ENCODE measurements at regions not wholly inside any gene's neighbourhood (a gene's known extent, or its start where the extent isn't known, plus 50 kb on each side); places are given as distances from the start of the nearest gene placed in this dataset.
"Not testable (repeated sequence)": the region's sequence is repeated elsewhere in the genome, so short reads cannot be mapped to it uniquely, and the experiment has no call there.

- no peak for DNase-seq
Measured at GRCh38 chr11:25327656-25328055, 830.8 kb downstream of the LUZP2 start.

GRCh38 chr11:25339281-25339680 lies 842.4 kb downstream of the LUZP2 start:
- no peak for DNase-seq

GRCh38 chr11:25349537-25349936 lies 852.7 kb downstream of the LUZP2 start:
- DNase-seq = no peak

DNA sequence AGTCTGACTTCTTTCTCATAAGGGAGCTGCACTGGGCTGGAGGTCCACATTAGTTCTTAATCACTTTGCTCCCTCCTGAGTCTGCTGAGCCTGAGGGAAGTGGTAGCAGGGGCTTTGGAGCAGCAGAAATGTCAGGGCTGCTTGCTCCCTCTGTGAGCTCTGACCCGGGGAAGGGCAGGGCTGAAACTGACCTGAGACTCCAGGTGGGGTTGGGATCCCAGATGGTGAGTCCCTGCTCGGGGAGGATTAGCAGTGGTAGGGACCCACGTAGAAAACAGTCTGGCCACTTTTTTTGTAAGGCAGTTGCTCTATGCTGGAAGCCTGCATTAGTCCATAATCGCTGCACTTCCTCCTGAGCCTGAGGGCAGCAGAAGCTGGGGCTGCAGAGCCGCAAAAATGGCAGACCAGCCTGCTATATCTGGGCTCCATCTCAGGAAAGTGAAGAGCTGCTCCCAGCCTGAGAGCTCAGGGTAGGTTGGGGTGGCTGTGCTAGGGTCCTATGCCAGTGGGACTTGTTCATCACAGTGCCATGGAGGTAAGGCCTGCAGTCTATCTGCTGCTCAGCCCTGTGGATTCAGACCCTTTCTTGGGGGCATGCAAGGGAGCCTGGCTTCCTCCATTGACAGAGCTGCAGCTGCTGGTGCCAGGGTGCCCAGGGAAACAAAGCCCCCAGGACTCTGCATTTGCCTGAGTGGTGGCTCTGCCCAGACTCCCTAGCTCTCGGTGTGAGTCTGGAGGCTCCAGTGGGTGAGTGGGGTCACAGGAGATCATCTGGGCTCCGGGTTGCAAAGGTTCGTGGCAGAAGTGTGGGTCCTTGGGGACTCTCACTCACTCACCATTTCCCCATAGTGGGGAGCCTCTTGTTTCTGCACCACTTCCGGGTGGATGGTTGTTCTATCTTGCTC lies 854.3 kb downstream of the LUZP2 start:
- DNase-seq = no peak

GRCh38 chr11:25357133-25357532 lies 860.3 kb downstream of the LUZP2 start:
- DNase-seq = no peak

DNA sequence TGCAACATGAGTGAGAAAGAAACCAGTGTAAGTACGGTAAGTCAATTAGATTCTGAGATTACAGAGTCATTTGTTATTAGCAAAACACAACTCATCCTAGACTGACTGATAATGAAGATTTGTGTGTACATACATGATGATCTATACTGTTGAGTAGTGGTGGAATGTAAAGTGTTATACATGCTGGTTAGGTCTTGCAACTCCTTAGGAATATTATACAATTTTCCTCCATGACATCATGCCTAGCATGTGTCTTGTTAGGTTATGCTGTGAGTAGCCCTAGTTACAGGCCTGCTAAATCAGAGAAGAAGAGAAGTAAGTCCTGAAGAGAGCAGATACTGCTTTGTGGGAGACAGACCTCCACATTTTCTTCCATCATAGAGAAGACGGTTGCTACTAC lies 880.6 kb downstream of the LUZP2 start:
- DNase-seq = no peak

DNA sequence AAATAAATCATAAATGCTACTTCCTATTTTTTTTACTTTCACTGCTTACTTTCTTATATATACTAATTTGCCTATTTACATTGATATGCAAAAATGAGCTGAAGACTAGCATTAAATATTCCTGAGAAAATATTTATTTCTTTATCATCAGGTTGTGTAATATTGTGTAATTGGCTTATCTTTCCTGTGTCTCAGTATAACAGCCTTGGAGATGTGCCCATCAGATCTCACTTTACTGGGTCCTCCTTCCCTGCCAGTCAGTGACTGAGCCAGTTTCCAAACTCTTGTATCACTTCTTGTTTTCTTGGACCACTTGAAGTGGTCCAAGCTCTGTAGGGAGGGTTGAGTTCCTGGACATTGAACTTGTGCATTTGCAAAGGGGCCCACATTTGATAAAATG lies 900.0 kb downstream of the LUZP2 start:
- DNase-seq = no peak

DNA sequence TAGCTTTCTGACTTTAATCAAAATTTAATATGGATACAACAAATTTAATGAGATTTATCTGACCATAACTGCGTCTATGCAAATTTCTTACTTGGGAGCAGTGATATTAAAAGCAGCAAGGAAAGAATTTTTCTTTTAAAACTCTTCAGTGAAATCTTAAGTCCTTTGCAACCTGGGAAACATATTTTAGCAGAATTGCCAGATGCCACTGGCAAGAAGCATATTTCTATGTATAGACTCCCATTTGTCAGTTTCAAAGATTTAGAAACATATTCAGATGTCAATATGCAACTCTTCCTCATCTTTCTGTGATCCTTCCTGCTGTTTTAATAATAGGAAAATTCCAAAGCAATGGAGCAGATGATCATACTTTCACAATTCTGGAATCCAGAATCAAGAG lies 911.3 kb downstream of the LUZP2 start:
- no peak for DNase-seq

DNA sequence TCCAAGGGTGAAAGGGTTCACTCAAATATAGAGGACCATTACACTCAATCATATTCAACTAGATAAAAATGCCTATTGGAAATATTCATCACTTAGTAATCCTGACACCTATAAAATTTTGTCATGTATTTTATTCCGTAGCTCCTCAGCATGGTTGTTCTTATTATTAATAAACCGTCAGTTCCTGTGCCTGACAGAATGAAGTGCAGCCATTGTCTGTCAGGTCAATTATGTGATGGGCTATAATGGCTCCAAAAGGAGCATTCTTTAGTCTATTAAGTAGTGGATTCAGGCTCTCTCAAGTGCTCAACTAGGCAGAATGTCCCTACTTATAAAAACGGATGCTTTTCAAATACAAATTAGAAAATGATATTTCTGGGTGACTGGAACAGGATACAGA lies 916.1 kb upstream of the ANO3 start:
- no peak for DNase-seq

GRCh38 chr11:25423436-25424199 lies 908.3 kb upstream of the ANO3 start:
- DNase-seq = no peak

- DNase-seq = no peak
Measured at GRCh38 chr11:25432376-25432775, 899.6 kb upstream of the ANO3 start.

GRCh38 chr11:25435197-25435596 lies 896.7 kb upstream of the ANO3 start:
- no peak for DNase-seq

- DNase-seq = no peak
Measured at GRCh38 chr11:25436326-25436725, 895.6 kb upstream of the ANO3 start.

DNA sequence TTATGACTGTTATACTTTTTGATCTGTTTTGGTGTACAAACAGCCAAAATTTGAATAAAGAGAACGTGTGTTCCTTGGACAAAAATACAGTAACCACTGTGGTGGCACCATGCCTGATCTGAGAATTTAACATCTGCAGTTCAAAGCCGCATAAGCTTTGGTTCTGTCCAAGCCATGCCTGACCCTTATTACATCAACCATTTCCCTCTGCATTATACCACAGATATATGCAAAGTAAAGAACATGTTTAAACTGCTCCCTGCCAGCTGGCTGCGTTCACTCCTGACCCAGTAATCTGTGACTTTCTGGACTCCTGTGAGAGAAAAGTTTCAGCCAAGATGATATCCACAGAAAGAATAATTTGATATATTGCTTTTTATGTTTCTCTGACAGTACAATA lies 890.5 kb upstream of the ANO3 start:
- DNase-seq = no peak

DNA sequence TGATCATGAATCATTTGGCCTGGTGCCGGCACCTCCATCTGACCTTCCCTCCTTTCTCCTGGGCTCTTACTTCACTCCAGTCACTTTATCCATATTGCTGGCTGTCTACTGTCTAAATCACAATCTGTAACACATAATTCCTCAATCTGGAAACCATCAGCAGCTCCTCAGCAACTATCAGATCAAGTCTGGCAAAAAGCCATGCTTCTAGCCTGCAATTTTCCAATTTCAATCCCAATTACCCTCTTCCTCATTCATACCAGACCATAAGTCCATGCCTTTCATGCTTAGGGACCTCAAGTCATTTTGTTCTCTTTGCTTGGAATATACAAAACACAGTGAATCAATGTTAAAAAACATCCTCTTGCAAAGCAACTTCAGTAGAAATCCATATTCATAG lies 882.8 kb upstream of the ANO3 start:
- DNase-seq = no peak

- DNase-seq = no peak
Measured at GRCh38 chr11:25453471-25453870, 878.5 kb upstream of the ANO3 start.

- no peak for DNase-seq
Measured at GRCh38 chr11:25456211-25456610, 875.7 kb upstream of the ANO3 start.

DNA sequence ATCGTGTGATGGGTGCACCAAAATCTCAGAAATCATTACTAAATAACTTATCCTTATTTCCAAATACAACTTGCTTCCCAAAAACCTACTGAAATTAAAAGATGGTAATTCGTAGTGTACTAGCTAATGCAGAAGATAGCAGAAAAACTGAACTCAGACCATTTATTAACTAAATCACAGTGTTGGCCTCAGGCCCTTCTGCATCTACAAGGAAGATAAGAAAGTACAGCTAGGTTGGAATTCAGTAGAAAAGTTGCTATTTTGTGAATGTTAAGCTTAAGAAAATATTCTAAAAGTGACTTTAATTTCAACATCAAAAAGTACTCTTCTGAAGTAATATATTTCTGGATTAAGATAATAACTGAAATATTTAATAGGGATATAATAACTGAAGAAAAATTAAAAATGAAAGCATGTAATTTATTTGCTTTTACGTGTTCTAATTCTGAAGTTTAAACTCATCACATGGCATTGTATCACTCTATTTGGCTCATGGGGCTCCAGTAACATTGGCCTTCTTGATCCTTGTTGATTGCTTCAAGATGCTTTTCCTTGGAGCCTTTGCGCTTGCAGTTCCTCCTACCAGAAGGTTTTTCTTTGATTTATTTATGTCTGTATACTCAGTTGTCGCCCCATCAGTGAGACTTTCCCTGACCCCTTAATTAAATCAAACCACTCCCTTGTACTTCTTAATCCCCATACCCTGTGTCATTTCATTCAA lies 847.9 kb upstream of the ANO3 start:
- no peak for DNase-seq

DNA sequence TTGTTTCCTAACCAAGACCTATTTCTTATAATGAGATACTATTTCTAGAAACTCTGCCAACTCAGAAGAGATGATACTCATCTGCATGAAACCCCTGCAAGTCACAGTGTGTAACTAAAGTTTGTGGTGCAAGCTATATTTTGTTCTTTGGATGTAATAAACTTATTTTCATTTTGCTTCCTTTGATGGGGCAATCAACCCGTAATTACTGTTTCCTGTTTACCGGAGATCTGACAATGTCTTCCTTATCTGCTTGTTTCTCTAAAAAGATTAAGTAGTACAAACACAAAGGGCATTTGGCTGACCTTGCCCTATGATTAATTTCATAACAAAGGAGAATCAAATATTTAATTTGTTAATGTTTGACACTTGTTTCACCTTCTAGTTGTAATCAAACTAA lies 846.6 kb upstream of the ANO3 start:
- no peak for DNase-seq

DNA sequence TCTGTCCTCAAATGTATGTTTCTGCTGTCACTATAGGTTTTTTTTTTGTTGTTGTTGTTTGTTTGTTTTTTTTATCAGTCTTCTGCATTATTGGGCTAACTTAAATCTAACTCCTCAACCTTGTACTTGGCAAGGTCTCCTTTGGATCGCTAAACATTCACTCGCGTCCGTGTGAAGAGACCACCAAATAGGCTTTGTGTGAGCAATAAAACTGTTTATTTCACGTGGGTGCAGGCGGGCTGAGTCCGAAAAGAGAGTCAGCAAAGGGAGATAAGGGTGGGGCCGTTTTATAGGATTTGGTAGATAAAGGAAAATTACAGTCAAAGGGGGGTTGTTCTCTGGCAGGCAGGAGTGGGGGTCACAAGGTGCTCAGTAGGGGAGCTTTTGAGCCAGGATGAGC lies 845.6 kb upstream of the ANO3 start:
- not testable (repeated sequence) for DNase-seq

GRCh38 chr11:25488176-25488575 lies 843.8 kb upstream of the ANO3 start:
- DNase-seq = not testable (repeated sequence)

- DNase-seq = not testable (repeated sequence)
Measured at GRCh38 chr11:25501426-25501825, 830.5 kb upstream of the ANO3 start.

DNA sequence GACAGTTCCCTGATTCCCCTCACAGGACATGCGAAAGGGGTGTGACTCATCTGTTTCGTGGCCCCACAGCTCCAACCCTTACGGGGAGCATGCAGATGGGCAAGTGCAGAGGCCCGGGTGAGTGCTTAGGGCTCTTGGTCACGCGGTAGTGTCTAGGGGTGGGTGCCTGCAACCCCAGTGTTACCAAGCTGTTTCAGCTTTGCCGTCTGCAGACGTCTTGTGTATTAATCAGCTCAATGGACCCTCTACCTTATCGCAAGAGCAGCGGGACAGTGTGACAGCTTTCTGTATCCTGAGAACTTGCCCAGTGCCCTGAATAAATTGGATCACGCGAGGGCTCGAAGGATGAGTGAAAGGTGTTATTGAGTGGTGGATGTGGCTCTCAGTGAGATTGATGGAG lies 816.4 kb upstream of the ANO3 start:
- no peak for DNase-seq

- no peak for DNase-seq
Measured at GRCh38 chr11:25520459-25520858, 811.5 kb upstream of the ANO3 start.

All from stimulated activated CD4-positive, alpha-beta T cell treated with anti-CD3 and anti-CD28 coated beads, Interleukin-2, amount 100 ng/mL, for 48 hours (primary cell).